ENCODE measurements at regions not wholly inside any gene's neighbourhood (a gene's known extent, or its start where the extent isn't known, plus 50 kb on each side); places are given as distances from the start of the nearest gene placed in this dataset.

DNA sequence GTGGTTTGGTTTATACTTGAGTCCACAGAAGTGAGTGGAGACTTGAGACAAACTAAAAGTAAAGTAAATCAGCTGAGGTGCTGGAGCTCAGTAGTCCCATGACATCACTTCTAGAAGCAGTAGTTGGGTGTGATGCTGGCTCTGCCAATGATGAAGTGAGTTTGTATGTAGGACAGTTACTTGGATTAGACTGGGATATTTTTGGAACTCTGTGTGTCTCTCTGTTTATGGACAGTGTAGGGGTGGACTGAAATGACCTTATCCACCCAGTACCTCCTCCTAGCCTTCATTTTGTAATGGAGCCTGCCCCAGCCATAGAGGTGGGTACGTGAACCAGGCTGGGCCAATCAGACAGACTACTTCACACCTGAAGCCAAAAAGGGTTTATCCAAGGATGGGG lies 52.2 kb downstream of the POLR1D start:
- intact Hi-C loops (cut with DNase I), result no loop called here
- no peak for DNase-seq

DNA sequence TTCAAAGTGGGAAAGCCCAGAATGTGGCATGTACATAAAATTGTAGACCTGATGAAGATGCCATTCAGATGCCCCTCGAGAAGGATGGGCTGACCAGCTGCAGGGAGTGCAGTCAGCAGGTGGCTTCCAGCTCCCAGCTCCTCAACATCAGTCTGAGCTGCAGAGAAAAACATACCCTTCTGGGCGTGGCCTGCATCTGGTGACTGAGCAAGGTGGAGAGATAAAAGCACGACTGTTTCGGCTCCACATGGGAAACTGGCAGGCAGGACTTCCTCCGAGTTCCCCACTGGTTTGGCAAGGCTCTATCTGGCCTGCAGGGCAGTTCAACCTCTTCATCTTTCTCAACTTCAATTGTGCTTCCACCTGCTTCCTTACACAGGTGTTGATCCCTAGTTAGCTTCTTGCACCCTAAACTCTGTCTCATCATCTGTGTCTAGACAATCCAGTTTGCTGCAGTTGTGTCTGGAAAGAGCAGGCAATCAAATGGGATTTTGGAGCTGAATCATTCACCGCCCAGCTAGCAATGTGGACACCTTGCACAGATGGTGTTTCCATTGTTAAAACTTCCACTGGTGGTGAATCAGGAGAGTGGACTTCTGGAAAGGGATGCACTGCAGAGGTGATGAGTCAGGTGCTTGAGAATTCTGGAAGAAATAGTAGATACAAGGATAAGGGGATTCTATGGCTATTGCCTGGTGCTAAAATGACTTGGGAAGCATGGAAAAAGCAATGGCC lies 56.8 kb downstream of the POLR1D start:
- intact Hi-C loops (cut with DNase I), result no loop called here

DNA sequence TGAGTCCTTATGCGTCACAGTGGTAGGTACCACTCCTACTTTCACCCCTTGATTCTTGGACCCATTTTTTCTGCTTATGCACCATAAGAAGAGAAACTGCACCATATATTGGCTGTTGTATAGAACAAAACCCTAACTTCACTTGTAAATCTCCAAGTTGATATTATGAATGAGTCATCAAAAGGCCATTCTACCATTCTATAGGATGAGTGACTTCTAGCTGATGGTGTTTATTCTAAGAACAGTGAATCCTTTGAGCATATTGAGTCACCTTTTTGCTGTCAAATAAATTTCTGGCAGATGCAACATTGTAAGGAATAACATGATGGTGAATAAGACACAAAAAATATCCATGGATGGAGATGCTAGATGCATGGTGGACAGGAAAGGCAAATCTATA lies 57.7 kb downstream of the POLR1D start:
- DNase-seq, result no peak
- intact Hi-C loops (cut with DNase I), result no loop called here

More for the DNA sequence above, 56.8 kb downstream of the POLR1D start:
- no peak for DNase-seq

DNA sequence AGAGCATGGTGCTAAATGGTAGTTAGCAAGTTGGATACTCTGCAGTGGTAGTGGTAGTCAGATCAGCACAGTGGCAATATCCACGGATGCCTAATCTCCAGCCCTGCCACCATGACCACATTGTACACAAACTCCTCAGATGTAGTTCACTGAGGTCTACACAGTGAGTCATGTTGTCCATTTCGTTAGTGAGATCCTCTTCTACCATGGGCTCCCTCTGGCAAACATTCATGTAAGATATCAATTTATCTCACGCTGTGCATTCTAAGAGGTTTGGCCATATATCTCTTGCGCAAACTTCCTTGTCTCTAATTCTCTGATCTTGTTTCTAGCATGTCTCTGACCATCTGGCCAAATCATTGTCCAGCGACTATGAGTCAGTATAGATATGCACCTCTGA lies 58.2 kb downstream of the POLR1D start:
- no peak for DNase-seq
- intact Hi-C loops (cut with DNase I), result no loop called here

DNA sequence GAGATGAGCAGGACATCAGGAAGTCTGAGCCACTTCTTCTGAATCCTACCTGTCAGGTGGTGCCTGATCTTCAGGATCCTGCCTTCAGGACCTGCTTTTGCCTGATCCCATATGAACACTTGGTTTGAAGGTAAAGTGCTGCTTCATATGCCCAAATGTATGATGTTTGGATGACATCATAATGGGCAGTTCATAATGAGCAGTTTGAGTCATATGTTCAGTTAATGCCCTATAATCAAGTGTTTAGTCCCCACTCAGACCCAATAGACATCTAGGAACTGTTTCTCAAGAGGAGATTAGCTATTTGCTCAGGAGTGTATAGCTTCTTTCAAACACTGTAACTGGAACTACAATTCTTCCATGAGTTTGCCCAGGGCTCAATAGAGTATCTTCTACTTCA lies 58.8 kb downstream of the POLR1D start:
- DNase-seq, result no peak
- intact Hi-C loops (cut with DNase I), result no loop called here

DNA sequence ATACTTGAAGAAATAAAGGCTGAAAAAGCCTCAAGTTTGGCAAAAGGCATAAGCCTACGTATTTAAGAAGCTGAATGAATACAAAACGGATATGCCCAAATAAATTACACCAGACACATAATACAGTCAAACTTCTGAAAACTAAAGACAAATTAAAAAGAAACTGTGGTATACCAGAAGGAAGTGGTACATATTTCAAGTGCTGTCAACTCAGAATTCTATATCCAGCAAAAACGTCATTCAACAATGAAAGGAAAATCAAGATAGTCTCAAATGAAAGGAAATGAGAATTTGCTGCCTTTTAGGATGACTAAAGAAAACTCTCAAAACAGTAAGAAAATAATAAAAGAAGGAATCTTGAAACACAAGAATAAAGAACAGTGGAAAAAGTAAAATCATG lies 69.5 kb downstream of the POLR1D start:
- intact Hi-C loops (cut with DNase I), result no loop called here
- DNase-seq, result no peak

DNA sequence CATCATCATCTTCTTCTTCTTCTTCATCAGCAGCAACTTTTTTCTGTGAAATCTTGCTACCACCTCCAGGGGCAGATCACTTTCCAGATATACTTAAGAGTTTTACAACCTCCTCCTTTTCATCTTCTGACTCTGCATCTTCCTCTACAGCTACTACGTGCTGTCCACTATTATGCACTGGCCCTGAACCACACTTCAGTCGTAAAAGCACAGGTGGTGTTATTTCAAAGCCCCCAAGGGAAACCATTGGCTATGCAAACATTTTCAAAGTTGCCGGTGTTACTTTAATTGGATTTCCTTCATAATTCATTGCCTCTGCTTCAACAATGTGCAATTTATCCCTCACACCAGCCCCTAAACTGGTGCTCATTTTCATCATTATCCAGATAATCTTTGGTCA lies 75.0 kb downstream of the POLR1D start:
- no peak for DNase-seq
- intact Hi-C loops (cut with DNase I), result no loop called here

DNA sequence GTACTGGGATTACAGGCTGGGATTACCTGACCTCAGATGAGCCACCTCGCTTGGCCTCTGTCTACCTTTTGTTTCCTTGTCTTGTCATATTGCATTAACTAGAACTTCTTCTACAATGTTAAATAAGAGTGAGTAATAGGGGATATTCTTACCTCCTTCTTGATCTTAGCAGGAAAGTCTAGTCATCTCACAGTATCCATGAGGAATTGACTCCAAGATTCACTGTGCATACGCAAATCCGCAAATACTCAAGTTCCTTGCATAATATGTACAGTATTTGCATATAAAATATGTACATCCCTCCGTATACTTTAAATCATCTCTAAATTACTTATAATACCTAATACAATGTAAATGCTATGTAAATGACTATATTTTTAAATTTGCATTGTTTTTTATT lies 78.3 kb downstream of the POLR1D start:
- DNase-seq, result no peak
- intact Hi-C loops (cut with DNase I), result no loop called here

DNA sequence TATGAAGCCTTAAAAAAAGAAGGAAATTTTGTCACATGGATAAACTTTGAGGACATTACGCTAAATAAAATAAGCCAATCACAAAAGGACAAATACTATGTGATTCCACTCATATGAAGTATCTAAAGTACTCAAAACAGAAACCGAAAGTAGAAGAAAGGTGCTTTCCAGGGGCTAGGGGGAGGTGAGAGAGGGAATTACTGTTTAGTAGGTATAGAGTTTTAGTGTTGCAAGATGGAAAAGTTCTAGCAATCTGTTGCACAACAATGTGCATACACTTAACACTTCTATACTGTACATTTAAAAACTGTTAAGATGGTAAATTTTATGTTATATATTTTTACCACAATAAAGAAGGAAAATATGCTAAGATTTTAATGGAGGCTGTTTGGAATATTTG lies 83.0 kb downstream of the POLR1D start:
- intact Hi-C loops (cut with DNase I), result no loop called here
- no peak for DNase-seq

DNA sequence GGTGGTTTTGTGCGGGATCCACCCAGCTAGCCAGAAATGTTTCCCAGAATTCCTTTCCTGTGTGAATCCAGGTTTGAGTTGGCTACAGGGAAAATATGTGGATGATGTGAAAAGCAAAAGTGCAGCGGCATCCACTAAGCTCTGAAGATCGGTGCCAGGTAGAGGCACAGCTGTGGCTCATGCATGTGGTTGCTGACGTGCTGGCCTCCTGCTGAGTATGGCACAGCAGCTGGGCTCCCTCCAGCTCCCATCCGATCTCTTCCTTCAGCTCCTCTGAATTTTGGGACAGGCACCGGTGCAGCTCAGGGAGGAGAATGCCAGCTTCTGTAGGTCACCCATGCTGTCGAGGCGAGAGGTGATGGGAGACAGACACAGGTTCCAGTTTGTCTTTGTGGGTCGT lies 84.0 kb upstream of the GSX1 start:
- intact Hi-C loops (cut with DNase I), result no loop called here
- no peak for DNase-seq

DNA sequence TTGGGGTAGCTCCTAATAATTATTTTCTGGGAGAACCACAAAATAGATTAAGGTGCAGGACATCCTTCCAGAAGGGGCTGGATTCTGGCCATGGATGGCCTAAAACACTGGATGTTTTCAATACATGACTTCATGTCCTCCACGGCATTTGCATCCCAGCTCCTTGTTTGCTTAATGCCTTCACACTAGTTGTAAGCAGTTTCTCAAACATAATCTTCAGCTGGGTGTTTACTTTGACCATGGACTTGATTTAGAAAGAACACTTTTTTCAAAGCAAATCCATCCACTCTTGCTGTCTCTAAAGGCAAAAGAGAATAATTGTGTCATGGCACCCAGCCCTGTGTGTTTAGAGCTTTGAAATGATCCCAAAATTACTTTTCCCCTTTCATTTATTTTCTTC lies 82.5 kb upstream of the GSX1 start:
- no peak for DNase-seq
- intact Hi-C loops (cut with DNase I), result no loop called here

DNA sequence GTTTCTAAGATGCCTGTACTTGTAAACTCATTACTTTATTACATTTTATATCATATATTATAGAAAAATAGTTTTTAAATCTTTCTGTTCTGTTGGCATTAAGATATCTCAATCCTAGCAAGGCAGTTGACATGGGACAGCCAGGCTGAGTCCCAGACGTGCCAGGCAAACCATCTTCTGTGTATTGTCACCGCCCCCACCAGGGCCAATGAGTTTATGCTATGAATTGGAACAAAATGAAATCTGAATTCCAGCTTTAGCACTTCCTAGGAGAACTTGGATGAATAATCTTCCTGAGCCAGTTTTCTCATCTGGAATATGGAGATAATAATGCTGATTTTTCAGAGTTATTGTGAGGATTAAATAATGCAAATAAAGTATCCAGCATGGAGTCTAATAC lies 79.9 kb upstream of the GSX1 start:
- intact Hi-C loops (cut with DNase I), result no loop called here
- DNase-seq, result no peak

DNA sequence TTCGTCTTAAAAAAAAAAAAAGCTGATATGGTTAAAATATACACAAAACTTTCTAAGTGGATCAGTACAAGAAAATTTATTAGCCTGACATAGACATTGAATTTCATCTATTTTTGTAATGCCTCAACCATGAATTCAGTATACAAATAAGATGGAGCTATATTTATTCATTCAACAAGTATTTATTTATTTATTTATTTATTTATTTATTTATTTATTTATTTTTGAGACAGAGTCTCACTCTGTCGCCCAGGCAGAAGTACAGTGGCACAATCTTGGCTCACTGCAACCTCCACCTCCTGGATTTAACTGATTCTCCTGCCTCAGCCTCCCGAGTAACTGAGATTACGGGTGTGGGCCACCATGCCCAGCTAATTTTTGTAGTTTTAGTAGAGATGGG lies 78.5 kb upstream of the GSX1 start:
- no peak for DNase-seq
- intact Hi-C loops (cut with DNase I), result no loop called here

DNA sequence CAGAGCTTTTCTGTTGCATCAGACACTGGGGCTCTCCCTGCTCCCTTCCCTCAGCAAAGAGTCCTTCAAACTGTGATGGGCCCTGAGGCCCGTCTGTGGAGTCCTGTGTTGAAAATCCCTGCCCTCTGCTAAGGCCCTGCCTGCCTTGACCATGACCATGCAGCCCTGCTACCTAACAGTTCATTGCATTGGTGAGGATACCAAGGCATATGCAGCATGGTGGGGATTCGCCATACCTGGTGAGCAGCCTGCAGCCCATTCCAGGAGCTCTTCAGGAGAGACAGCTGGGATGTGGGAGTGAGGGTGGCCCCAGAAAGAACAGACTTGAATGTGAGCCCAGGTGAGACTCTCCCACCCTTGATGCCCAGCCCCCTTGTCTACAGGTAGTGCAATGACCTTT lies 70.6 kb upstream of the GSX1 start:
- DNase-seq, result no peak
- intact Hi-C loops (cut with DNase I), result no loop called here

DNA sequence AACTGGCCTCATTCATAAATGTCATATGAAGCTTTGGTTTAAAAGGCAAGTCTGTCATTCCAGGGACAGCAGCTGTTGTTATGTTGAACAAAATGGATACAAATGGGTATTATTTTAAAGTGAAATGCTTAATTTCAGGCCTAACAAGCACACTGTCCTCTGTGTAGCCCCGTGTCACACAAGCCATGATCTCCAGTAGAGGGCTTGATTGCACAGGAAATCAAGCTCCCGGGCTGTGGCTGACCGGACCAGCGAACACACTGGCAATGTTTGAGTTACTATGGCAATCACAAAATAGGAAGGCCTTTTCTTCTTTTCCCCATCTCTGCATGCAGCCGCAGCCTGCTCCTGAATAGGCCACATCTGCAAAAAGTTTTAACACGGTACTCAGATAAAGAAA lies 64.0 kb upstream of the GSX1 start:
- intact Hi-C loops (cut with DNase I), result loop anchor here (2.0 kb wide), 1 partner anchor 99 kb away; no protein-coding TSS in a partner anchor
- DNase-seq, result peak in 6 of 10 donors; percentile 19 to 91 (median 43)

DNA sequence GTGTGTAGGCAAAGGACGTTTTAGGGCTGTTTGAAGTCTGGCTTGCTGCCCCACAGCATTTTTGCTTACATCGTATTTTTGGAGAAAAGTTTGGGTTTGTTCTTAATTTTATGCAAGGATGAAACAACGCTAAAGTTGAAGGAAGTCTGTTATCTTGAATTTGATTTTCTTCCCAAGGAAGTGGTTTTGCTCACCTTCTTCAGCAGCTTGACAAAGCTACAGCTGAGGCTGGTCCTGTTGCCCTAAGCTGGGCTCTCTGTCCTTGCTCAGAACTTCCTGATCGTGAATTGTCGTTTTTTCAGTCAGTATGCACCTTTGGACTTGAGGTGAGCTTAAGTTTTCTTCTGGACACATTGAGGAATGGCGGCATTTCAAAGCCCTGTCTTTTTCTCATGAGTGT lies 62.1 kb upstream of the GSX1 start:
- intact Hi-C loops (cut with DNase I), result no loop called here

More for the DNA sequence above, 62.1 kb upstream of the GSX1 start:
- no peak for DNase-seq
